ENCODE measurements at regions not wholly inside any gene's neighbourhood (a gene's known extent, or its start where the extent isn't known, plus 50 kb on each side); places are given as distances from the start of the nearest gene placed in this dataset.

- TF ChIP-seq CTCF (conservative IDR thresholded peaks at IDR 0.05 in 1 of 2, IDR thresholded peaks at IDR 0.05 in 1 of 2; ENCODE audit: extremely low read depth in 1 of 2, insufficient read depth in 1 of 2, low read depth in 1 of 2, low read length in 2 of 2) (no peak), EZH2 (IDR thresholded peaks at IDR 0.05; ENCODE audit: borderline replicate concordance, low read length) (no peak)
These were observed 158.9 kb downstream of the IRX5 start for GRCh38 chr16:55089600-55089999.
